Amniotic epithelial cell (primary cell): ENCODE measurements at regions not wholly inside any gene's neighbourhood (a gene's known extent, or its start where the extent isn't known, plus 50 kb on each side); places are given as distances from the start of the nearest gene placed in this dataset.
A peak's percentile ranks its signal among the peaks of the same experiment; 100 is the strongest.
"Not testable (repeated sequence)": the region's sequence is repeated elsewhere in the genome, so short reads cannot be mapped to it uniquely, and the experiment has no call there.

Experiments
- DNase-seq: peaks from one replicate; pipeline ENCODE4 v3.0.0-alpha.2; 2010; ENCODE audit warnings: low read depth

GRCh38 chr3:147333098-147333497, 73.2 kb downstream of the ZIC4 start:
- DNase-seq, result no peak

- DNase-seq, result no peak
Observed at GRCh38 chr3:147328711-147329110, 77.6 kb downstream of the ZIC4 start.

- DNase-seq, result no peak
Observed at GRCh38 chr3:147324356-147324755, 82.0 kb downstream of the ZIC4 start.

GRCh38 chr3:147318900-147319299, 87.4 kb downstream of the ZIC4 start:
- DNase-seq, result no peak

- DNase-seq, result not testable (repeated sequence)
Observed at GRCh38 chr3:147317080-147317479, 89.3 kb downstream of the ZIC4 start.

- DNase-seq, result no peak
Observed at GRCh38 chr3:147313513-147313912, 92.8 kb downstream of the ZIC4 start.

- DNase-seq, result no peak
Observed at GRCh38 chr3:147312786-147313280, 93.5 kb downstream of the ZIC4 start.

GRCh38 chr3:147311716-147312115, 94.6 kb downstream of the ZIC4 start:
- no peak for DNase-seq

- DNase-seq, result no peak
Observed at GRCh38 chr3:147305533-147306250, 100.7 kb downstream of the ZIC4 start.

GRCh38 chr3:147304756-147305155, 101.6 kb downstream of the ZIC4 start:
- DNase-seq, result no peak

- DNase-seq, result no peak
Observed at GRCh38 chr3:147301781-147302180, 104.6 kb downstream of the ZIC4 start.

- DNase-seq, result peak; percentile 17
Observed at GRCh38 chr3:147299656-147300055, 106.7 kb downstream of the ZIC4 start.

GRCh38 chr3:147298511-147298982, 107.8 kb downstream of the ZIC4 start:
- peak; percentile 99 for DNase-seq

GRCh38 chr3:147297761-147298350, 108.5 kb downstream of the ZIC4 start:
- peak; percentile 11 for DNase-seq

- not testable (repeated sequence) for DNase-seq
Observed at GRCh38 chr3:147287370-147287769, 119.0 kb downstream of the ZIC4 start.

- DNase-seq, result no peak
Observed at GRCh38 chr3:147269907-147270306, 136.4 kb downstream of the ZIC4 start.

GRCh38 chr3:147267434-147267833, 138.9 kb downstream of the ZIC4 start:
- peak; percentile 1 for DNase-seq

- no peak for DNase-seq
Observed at GRCh38 chr3:147257944-147258343, 148.4 kb downstream of the ZIC4 start.

- DNase-seq, result no peak
Observed at GRCh38 chr3:147256739-147257138, 149.6 kb downstream of the ZIC4 start.

GRCh38 chr3:147246906-147247305, 159.4 kb downstream of the ZIC4 start:
- DNase-seq, result no peak

- DNase-seq, result not testable (repeated sequence)
Observed at GRCh38 chr3:147245638-147246037, 160.7 kb downstream of the ZIC4 start.

- not testable (repeated sequence) for DNase-seq
Observed at GRCh38 chr3:147245022-147245421, 161.3 kb downstream of the ZIC4 start.

GRCh38 chr3:147244397-147244796, 161.9 kb downstream of the ZIC4 start:
- DNase-seq, result no peak

- no peak for DNase-seq
Observed at GRCh38 chr3:147240581-147240980, 165.8 kb downstream of the ZIC4 start.
